ENCODE measurements at regions not wholly inside any gene's neighbourhood (a gene's known extent, or its start where the extent isn't known, plus 50 kb on each side); places are given as distances from the start of the nearest gene placed in this dataset.

GRCh38 chr7:16933296-16934279 lies 51.8 kb upstream of the AGR3 start:
- no peaks in the 10 kb centered on the region for H3K9me3 ChIP-seq (replicated peaks in 1 of 3)
- peak in 4 of 7 donors; percentile 12 to 27 (median 18) for DNase-seq
- no peaks in the 10 kb centered on the region for H3K36me3 ChIP-seq (replicated peaks in 1 of 2)
- no peaks in the 10 kb centered on the region for H3K27me3 ChIP-seq
- H3K4me1 ChIP-seq (replicated peaks in 1 of 2): no peaks in the 10 kb centered on the region
- intact Hi-C loops (cut with DNase I): no loop called here
- no peak overlapping the region for H3K4me3 ChIP-seq
- WGBS, 4 donors: 70 to 83% (median 75%) methylated on average over 5 of the region's 5 CpGs
- H3K27ac ChIP-seq: no peak overlapping the region
- TF ChIP-seq POLR2A (IDR thresholded peaks at IDR 0.05): no peak
- TF ChIP-seq, protein P1, sequence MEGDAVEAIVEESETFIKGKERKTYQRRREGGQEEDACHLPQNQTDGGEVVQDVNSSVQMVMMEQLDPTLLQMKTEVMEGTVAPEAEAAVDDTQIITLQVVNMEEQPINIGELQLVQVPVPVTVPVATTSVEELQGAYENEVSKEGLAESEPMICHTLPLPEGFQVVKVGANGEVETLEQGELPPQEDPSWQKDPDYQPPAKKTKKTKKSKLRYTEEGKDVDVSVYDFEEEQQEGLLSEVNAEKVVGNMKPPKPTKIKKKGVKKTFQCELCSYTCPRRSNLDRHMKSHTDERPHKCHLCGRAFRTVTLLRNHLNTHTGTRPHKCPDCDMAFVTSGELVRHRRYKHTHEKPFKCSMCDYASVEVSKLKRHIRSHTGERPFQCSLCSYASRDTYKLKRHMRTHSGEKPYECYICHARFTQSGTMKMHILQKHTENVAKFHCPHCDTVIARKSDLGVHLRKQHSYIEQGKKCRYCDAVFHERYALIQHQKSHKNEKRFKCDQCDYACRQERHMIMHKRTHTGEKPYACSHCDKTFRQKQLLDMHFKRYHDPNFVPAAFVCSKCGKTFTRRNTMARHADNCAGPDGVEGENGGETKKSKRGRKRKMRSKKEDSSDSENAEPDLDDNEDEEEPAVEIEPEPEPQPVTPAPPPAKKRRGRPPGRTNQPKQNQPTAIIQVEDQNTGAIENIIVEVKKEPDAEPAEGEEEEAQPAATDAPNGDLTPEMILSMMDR (IDR thresholded peaks at IDR 0.05): no peak

DNA sequence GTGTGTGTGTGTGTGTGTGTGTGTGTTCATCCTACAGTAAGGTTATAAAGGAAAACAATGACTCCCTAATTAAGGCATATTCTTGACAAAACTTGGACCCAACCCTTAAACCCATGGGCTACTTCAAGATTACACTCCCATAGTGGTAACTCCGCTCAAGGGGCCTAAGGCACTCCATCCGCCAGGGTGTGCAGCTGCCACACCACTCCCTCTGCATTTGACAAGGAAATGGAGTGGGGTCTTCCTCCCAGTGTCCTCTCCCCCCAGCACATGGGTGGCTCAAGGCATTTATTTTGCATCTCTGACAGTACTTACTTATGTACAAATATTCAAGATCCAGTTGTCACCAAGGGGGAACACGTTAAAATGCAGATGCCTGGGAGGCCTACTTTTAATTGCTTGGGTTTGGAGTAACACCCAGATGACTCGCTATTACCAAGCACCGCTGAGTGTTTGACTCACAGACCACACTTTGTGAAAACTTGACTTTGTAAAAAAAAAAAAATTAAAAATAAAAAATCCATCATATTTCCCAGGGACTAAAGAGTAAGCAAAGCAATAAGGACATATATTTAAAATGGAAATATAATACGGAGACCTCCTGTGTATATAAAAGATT lies 53.0 kb upstream of the AGR3 start:
- no peaks in the 10 kb centered on the region for H3K27me3 ChIP-seq
- H3K36me3 ChIP-seq (replicated peaks in 1 of 2): no peaks in the 10 kb centered on the region
- WGBS, 4 donors: 87 to 90% (median 88%) methylated on average over 6 of the region's 6 CpGs
- H3K4me3 ChIP-seq: no peak overlapping the region
- intact Hi-C loops (cut with DNase I): no loop called here
- H3K27ac ChIP-seq: no peak overlapping the region
- DNase-seq: no peak
- H3K4me1 ChIP-seq (replicated peaks in 1 of 2): no peaks in the 10 kb centered on the region
- TF ChIP-seq, protein P1 (IDR thresholded peaks at IDR 0.05): no peak
- no peak for TF ChIP-seq POLR2A (IDR thresholded peaks at IDR 0.05)
- H3K9me3 ChIP-seq (replicated peaks in 1 of 3): no peaks in the 10 kb centered on the region

- no peaks in the 10 kb centered on the region for H3K9me3 ChIP-seq (replicated peaks in 1 of 3)
- no peaks in the 10 kb centered on the region for H3K36me3 ChIP-seq (replicated peaks in 1 of 2)
- intact Hi-C loops (cut with DNase I): no loop called here
- WGBS, 4 donors: 77 to 86% (median 83%) methylated on average over 1 of the region's 1 CpG
- H3K27me3 ChIP-seq: no peaks in the 10 kb centered on the region
- H3K4me3 ChIP-seq: no peak overlapping the region
- no peaks in the 10 kb centered on the region for H3K4me1 ChIP-seq (replicated peaks in 1 of 2)
- no peak for DNase-seq
- no peak for TF ChIP-seq POLR2A (IDR thresholded peaks at IDR 0.05)
- TF ChIP-seq, protein P1 (IDR thresholded peaks at IDR 0.05): no peak
- no peak overlapping the region for H3K27ac ChIP-seq
Measured at GRCh38 chr7:16935341-16935735, 53.6 kb upstream of the AGR3 start.

- intact Hi-C loops (cut with DNase I): no loop called here
- Histone ChIP-seq H3K9me3 (replicated peaks in 1 of 3) (no peaks in the 10 kb centered on the region), H3K4me3 (no peak overlapping the region), H3K4me1 (replicated peaks in 1 of 2) (no peaks in the 10 kb centered on the region), H3K27ac (no peak overlapping the region), H3K36me3 (replicated peaks in 1 of 2) (no peaks in the 10 kb centered on the region), H3K27me3 (no peaks in the 10 kb centered on the region)
- DNase-seq: no peak
- TF ChIP-seq, protein P1 (IDR thresholded peaks at IDR 0.05): no peak
- TF ChIP-seq POLR2A (IDR thresholded peaks at IDR 0.05): no peak
- WGBS, 4 donors: 80 to 84% (median 84%) methylated on average over 4 of the region's 4 CpGs
Measured at GRCh38 chr7:16936626-16937422, 55.0 kb upstream of the AGR3 start.

All from adrenal gland (tissue), 9 donors.